ENCODE measurements at regions not wholly inside any gene's neighbourhood (a gene's known extent, or its start where the extent isn't known, plus 50 kb on each side); places are given as distances from the start of the nearest gene placed in this dataset.
A peak's percentile ranks its signal among the peaks of the same experiment; 100 is the strongest.
"Not testable (repeated sequence)": the region's sequence is repeated elsewhere in the genome, so short reads cannot be mapped to it uniquely, and the experiment has no call there.

DNA sequence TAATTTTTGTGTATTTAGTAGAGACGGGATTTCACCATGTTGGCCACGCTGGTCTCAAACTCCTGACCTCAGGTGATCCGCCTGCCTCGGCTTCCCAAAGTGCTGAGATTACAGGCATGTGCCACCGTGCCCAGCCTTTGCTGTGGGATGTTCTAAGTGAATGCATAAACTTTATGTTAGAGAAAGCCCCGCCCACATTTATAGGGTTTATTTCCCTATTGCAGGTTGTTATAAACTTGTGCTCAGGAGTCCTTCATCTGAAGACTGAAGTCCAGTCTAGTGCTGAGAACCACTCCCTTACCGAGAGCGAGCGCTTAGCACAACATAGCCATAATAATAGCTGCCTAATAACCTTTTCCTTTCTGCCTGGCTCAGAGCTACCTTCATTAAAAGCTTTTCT lies 75.4 kb upstream of the ZNF217 start:
- DNase-seq (ENCODE audit: low read depth in 2 of 2), result no peak

DNA sequence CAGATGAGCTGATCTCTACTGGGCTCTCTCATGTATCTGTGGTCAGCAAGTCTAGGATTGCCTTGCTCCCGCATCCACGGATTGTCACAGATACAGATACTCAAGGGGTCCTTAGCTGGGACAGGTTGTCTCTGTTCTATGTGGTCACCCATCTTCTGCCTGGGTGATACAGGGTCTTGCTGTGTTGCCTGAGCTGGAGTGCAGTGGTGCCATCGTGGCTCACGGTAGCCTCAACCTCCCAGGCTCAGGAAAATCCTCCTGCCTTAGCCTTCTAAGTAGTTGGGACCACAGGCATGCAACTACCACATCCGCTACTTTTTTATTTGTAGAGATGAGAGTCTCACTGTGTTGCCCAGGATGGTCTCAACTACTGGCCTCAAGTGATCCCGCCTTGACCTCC lies 72.5 kb upstream of the ZNF217 start:
- DNase-seq (ENCODE audit: low read depth in 2 of 2), result no peak

DNA sequence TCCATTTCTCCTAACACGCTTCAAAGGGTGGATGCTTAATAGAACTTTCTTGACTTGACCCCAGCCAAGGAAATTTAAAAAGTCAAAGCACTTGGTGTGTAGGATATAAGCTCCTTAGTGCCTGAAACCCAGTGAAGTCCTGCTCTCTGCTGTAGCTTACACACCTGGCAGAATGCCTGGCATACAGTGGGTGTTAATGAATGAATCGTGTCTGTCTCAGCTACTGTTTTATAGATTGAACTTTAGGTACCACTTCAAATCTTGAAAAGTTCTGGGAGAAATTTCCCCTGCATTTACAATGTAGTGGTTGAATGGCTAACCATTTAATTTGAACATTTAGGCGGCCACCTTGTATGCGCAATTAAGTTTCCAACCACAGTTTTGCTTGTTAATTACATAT lies 70.5 kb upstream of the ZNF217 start:
- DNase-seq (ENCODE audit: low read depth in 2 of 2), result no peak

DNA sequence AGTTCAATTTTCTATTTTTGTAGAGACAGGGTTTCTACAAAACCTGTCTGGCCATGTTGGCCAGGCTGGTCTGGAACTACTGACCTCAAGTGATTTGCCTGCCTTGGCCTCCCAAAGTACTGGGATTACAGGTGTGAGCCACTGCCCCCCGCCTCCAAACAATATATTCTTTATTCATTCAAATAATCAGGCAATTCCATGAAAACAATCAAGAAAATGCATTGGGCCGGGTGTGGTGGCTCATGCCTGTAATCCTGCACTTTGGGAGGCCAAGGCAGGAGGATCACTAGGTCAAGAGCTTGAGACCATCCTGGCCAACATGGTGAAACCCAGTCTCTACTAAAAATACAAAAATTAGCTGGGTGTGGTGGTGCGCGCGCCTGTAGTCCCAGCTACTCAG lies 69.9 kb upstream of the ZNF217 start:
- DNase-seq (ENCODE audit: low read depth in 2 of 2), result not testable (repeated sequence)

DNA sequence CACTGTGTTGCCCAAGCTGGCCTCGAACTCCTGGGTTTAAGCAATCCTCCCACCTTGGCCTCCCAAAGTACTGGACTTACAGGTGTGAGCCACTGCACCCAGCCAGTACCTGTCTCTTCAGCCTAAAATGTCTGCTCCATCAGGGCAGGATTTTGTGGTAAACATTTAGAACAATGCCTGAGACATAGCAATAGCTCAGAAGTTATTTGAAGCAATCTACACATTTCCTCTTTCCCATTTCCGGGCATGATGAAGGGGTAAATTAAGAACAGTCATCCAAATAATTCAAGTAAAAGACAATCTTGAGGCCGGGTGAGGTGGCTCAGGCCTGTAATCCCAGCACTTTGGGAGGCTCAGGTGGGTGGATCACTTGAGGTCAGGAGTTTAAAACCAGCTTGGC lies 69.0 kb upstream of the ZNF217 start:
- DNase-seq (ENCODE audit: low read depth in 2 of 2), result no peak

DNA sequence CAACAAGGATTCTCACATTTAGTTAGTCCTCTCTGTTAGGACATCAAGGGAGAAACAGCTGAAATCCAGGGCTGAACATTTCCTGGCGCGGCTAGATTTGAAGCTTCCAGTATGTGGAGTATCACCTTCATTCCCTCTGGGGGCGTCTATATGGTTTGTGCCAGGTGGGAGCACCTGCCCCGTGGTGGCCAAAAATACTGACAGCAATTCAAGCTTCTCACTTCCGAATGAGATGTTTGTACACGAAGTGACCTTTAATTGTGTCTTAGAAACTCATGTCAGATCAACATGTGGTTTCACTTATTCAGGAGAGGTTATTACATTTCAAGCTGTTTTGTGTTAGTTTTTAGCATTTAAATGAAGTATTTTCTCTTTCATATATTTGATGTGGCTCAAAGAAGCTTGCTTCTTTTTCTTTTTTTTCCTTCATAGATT lies 67.3 kb upstream of the ZNF217 start:
- DNase-seq (ENCODE audit: low read depth in 2 of 2), result no peak

DNA sequence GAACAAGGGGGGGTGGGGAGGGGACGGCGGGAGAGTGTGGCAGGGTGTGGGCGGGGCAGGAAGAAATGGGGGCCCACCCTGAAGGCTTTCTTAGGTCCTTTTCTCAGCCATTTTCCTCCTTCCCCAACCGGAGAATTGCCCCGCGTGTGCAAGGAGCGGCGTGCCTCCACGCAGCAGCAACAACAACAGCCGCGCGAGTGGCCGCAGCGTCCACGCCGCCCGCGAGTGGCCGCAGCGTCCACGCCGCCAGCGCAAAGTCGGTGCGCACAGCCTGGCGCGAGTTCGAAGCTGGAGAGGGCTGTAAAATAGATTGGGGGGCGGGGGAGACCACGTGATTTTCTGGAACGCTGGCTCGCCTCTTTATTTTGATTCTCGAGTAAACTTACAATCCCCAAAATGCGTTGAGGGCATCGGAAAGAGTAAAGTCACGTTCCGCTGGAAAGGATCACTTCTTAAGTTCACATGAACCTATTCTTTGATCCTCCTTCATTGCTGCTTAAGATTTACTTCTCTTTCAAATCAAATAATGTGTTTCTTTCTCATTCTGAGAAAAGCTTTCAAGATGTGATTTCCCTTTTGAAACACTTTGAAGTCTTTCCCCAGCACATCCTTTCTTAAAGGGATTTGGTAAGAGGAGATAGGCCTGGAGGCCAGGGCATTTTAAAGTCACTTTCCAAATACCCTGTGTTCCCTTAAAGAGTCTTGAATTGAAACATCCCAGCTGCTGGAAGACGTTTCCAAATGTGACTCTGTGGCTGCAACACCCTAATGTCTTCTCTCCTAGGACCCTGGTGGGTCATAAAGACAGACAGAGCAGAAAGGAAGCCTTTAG lies 66.7 kb upstream of the ZNF217 start:
- DNase-seq (ENCODE audit: low read depth in 2 of 2), result no peak

DNA sequence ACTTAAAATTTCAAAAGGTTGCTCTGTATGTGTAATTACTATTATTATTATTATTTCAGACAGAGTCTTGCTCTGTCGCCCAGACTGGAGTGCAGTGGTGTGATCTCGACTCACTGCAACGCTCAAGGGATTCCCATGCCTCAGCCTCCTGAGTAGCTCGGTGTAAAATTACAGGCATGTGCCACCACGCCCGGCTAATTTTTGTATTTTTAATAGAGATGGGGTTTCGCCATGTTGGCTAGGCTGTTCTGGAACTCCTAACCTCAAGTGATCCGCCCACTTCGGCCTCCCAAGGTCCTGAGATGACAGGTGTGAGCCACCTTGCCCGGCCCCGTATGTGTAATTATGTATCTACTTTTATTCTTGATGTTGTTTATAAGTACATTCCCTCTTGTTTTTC lies 65.3 kb upstream of the ZNF217 start:
- no peak for DNase-seq (ENCODE audit: low read depth in 2 of 2)

DNA sequence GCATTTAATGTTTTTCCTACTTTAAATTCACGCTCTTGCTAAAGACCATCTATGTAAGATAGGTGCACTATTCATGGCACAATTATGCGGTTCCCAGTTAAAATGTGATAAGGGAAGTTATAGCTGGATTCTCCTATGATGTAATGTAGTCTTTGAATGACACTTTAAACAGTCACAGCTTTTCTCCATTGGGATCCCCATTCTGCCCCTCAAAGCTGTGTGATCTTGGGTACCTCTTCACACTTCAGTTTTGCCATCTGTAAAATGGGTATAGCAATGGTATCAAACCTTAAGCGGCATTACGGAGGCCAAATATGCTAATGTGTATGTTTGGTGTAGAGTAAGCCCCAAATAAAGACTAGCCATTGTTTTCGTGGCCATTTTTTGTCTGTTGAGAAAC lies 64.7 kb upstream of the ZNF217 start:
- DNase-seq (ENCODE audit: low read depth in 2 of 2), result no peak

DNA sequence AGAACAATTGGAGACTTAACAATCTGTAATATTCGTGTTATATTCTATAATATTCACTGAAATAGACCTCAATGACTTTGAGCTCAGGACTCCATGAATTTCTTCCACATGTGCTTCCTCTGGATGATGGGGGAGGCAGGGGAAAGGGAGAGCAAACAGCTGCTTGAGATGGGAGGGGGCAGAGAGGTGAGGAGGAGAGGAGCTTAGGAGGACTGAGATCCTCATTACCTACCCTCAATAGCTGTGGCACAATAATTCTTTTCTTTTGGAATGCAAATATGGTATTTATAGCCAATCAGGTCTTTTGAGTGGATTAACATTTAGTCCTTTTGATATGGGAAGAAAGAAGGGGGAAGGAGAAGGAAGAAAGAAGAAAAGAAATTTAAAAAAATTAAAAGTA lies 64.1 kb upstream of the ZNF217 start:
- DNase-seq (ENCODE audit: low read depth in 2 of 2), result no peak

DNA sequence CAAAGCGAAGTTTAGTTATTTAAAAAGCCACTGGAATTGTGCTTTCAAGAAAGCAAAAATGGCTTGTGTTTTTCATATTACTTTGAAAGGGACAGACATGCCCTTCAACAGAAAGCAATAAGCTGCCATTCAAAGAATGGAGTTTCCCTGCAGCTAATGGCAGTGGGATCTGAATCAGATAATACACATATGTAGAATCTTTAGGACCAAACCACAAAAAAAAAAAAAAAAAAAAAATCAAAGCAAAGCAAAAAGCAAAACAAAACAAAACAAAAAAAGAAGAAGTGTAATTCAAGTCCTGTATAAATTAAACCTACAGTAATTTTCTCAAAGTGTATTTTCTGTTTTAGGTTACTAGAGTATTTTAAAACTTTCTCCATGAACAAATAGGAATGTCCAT lies 63.6 kb upstream of the ZNF217 start:
- no peak for DNase-seq (ENCODE audit: low read depth in 2 of 2)

DNA sequence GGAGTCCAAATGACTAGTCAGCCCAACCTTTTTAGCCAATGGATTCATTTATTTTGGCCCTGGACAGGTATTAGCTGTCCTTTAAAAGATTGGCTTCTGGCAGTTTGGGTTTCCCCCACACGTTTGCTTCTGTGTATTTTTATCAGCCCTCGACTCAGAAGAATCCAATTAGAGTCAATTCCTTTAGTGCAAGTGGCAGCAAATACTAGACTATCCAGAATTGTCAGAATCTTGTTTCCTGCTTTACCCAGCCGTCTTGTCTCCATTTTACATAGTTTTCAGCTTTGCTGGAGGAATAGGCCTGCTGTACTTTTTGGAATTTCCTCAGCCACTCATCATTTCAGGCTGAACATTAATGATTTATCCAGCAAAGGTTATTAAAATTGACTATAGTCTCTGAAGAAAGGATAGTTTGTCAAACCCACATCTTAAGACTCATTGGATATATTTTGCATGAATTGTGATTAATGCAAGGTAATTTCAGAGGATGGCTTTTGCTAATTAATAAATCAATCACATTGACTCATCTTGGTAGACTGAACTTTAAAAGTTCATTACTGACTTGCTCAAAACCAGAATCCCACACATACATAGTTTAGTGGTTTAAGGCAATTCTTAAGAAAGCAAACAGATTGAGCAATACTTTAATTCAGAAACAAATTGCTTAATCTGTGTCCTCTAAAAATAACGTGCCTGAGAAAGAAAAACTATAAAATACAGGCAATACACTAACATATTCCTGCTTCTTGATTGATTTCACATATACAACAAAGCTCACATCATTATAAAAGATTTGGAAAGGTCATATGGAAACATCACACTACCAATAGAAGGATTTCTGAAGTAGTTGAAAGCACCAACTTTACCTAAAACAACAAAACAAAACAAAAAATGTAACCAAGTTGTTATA lies 62.9 kb upstream of the ZNF217 start:
- DNase-seq (ENCODE audit: low read depth in 2 of 2), result peak; percentile 59 to 75

DNA sequence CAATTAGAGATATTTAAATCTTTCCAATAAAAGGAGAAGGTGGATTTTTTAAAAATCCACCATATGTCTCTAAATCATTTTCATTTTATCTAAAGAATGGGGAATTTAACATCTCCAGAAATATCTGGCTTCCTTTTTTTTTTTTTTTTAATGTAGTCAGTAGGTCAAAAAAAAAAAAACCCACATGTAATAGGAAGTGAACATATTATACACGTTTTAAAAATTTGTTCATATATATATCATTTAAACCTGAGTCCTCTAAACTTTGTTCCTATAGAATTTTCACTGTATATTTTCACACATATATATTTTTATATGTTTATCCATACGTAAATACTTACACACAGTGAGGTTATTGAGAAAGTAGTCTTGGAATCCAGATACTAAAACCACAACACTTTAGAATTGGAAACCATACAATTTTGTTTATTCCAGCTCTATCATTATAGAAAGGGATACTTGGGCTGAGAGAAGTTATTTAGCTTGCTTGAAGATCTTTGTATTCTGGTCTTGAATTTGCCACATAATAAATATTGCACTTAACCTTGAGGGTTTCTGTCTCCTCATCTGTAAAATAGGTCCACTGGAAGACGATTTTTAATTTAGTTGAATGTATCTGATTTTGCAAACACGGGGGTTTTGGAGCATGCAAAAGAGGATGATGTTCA lies 62.1 kb upstream of the ZNF217 start:
- peak; percentile 47 to 58 for DNase-seq (ENCODE audit: low read depth in 2 of 2)

DNA sequence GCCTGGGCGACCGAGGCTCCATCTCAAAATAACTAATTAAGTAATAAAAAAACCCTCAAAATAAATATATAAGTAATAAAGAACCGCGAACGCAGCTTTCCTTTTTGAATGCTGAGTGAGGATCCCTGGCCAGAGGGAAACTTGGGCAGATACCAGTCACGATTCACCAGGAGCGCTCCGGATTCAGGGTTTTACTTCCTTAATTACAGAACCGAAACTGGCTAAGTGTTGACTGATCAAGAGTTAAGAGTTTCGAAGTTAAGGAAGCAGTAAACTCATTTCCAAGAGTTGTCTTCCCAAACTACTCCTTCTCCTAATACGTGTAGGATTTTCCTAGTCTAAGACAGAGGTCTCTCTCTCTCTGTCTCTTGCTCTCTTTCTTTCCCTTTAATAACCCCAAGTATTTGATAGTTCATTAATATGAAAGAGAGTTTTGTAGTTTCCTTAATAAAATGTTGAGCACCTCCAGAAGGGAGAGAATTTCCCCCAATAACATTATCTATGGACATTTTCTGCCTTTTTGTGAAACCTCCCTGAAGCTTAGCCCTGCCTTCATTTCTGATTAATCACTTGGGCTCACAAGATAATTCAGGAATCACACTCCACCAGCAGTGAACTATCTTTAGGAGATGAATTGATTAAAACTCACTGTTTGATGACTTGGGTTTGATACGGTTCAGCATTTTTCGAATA lies 61.4 kb upstream of the ZNF217 start:
- no peak for DNase-seq (ENCODE audit: low read depth in 2 of 2)

DNA sequence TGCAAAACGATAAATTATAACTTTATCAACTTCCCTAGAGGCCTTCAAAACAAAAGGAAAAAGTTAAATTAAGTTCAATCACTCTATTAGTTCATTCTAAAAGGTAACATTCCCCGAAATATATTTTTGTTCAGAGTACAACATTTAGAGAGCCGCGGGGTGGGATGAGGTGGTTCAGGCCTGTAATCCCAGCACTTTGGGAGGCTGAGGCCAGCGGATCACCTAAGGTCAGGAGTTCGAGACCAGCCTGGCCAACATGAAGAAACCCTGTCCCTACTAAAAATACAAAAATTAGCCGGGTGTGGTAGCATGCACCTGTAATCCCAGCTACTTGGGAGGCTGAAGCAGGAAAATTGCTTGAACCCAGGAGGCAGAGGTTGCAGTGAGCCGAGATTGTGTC lies 60.9 kb upstream of the ZNF217 start:
- DNase-seq (ENCODE audit: low read depth in 2 of 2), result not testable (repeated sequence)

DNA sequence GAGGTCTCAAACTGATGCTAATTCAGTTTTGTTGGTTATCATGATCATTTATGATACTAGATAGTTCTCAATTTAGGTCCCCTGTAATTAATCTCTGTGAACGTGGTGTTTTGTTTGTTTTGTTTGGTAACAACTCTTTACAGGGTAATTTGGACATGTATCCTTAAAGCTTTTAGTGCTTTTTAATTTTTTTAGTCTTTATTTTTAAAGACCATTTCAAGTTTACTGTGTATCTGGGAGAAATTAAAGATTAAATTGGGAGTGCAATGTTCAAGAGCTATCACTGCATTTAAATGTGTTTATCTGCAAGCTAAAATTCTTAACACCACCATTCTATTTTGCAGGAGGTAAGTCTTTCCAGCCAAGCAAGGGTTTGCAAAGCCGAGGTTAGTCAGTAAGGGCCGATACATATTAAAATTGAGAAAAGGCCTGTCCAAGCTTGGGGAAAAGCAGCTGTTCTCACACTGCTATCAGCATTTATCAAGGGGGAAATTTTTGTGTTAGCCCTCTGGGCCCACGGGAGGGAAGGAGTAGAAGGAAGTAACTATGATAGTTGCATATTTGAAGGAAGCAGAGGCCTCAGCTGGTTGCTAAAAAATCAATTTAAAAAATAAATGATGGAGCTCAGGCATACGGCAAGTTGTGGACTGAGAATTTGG lies 59.3 kb upstream of the ZNF217 start:
- DNase-seq (ENCODE audit: low read depth in 2 of 2), result no peak

DNA sequence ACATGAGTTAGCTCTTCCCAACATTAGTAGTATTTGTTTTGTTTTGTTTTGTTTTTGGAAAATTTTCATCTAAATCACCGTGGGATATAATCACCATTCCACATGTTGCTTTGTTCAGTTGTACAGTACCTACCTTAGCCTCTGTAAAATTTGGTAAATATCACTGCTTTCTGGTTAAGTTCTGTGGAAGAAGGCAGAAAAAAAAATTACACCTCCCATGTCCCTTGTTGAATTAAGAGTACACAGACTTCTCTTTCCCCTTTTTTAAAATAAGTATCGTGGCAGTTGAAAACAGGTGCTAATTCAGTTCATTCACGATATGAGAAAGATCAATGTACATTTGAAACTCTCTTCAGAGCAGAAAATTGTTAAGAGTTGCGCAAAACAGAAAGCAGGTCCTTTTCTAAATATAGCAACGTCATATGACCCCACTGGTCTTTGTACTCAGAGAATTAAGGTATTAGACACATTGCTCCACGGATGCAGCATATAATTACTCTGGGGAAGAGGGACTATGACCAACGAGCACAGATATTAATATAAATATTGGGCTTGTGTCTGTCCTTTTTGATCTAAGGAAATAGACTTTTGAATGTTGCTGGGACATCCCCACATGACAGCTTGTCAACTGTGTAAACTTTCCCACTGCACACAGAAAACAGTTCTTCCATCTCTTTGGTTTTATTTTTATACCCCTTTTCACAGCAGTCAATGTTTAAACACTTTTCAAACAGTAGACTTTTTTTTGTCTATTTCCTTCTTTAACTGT lies 58.6 kb upstream of the ZNF217 start:
- DNase-seq (ENCODE audit: low read depth in 2 of 2), result no peak

DNA sequence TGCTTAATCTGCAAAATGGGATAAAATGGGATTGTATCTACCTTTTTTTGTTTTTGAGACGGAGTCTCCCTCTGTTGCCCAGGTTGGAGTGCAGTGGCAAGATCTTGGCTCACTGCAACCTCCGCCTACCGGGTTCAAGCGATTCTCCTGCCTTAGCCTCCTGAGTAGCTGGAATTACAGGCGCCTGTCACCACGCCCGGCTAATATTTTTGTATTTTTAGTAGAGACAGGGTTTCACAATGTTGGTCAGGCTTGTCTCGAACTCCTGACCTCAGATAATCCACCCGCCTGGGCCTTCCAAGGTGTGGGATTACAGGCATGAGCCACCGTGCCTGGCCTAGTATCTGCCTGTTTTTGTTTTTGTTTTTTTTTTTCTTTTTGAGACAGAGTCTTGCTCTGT lies 55.9 kb upstream of the ZNF217 start:
- not testable (repeated sequence) for DNase-seq (ENCODE audit: low read depth in 2 of 2)

DNA sequence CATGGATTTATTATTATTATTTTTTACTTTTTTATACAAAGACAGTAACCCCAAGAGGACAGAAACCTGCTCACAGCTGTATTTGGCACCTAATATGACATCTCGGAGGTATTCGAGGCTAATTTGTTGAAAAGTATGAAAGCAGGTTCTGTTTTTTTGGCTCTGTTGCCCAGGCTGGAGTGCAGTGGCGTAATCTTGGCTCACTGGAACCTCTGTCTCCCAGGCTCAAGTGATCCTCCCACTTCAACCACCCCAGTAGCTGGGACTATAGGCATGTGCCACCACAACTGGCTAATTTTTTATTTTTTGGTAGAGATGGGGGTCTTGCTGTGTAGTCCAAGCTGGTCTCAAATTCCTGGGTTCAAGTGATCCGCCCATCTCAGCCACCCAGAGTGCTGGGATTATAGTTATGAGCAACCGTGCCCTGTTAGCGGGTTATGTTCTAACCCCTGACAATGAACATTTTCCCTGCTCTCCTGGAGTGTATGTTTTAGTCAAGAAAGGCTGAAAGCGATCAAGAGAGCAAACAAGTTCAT lies 53.7 kb upstream of the ZNF217 start:
- DNase-seq (ENCODE audit: low read depth in 2 of 2), result no peak

DNA sequence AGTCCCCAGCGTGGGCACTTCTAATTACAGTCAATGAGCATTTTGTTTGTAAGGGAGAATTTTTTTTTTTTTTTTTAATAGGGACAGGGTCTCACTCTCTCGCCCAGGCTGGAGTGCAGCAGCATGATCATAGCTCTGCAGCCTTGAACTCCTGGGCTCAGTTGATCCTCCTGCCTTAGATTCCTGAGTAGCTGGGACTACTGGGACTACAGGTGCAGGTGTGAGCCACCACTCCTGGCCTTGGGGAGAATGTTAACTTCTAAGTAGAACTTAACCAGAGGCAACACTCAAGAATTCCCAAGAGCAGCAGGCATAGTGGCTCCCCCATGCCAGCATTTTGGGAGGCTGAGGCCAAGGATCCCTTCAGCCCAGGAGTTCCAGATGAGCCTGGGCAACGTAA lies 52.9 kb upstream of the ZNF217 start:
- no peak for DNase-seq (ENCODE audit: low read depth in 2 of 2)
